HFFc6 (cell line): ENCODE measurements at regions not wholly inside any gene's neighbourhood (a gene's known extent, or its start where the extent isn't known, plus 50 kb on each side); places are given as distances from the start of the nearest gene placed in this dataset.

Experiments used
- DNase-seq: peaks from one replicate; pipeline ENCODE4 v3.0.0-alpha.2; 2018
- H3K27ac Mint-ChIP-seq: 2 replicates; pipeline ENCODE4 v1.8.0; 2020; ENCODE audit warnings: mild to moderate bottlenecking, mixed read lengths
- H3K27me3 Mint-ChIP-seq: 2 replicates; pipeline ENCODE4 v1.8.0; 2021; ENCODE audit warnings: mild to moderate bottlenecking, moderate library complexity, mixed read lengths; ENCODE audit not compliant: insufficient read depth
- H3K36me3 Mint-ChIP-seq: 2 replicates; pipeline ENCODE4 v1.8.0; 2021; ENCODE audit warnings: low read depth, mixed read lengths
- H3K4me1 Mint-ChIP-seq: 2 replicates; pipeline ENCODE4 v1.8.0; 2020; ENCODE audit warnings: low read depth, mixed read lengths
- H3K4me3 Mint-ChIP-seq: 2 replicates; pipeline ENCODE4 v1.8.0; 2020; ENCODE audit warnings: mild to moderate bottlenecking, moderate library complexity, mixed read lengths
- H3K9me3 Mint-ChIP-seq: 2 replicates; pipeline ENCODE4 v1.8.0; 2020; ENCODE audit warnings: mild to moderate bottlenecking, mixed read lengths
- TF ChIP-seq, protein P1 (sequence below): fragments of 200-600 bp; sonication (generic); IDR thresholded peaks from 2 replicates; pipeline ENCODE4 v1.5.0; 2021; ENCODE audit warnings: antibody characterized with exemption, mild to moderate bottlenecking

DNA sequence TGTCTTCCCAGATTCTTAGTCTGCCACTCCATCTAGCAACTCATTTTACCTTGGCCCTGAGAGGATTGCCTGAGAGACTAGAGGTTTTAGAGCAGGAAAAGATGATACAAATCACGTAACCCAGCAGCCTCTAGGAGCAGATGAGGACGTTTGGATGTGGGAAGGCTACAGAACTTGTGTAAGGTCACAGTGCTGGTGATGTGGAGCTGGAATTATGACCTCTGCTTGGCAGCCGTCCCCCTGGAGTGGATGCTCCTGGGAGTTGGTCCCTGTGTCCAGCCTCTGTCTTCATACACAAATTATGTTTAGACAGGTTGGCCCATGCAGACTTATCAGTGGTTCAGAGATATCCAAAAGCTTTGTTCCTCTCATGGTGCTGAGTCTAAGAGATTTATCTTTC lies 499.0 kb downstream of the EBF1 start:
- Mint-ChIP-seq H3K4me1 (no peaks in the 10 kb centered on the region), H3K27ac (no peak overlapping the region), H3K36me3 (no peaks in the 10 kb centered on the region), H3K27me3 (no peaks in the 10 kb centered on the region), H3K9me3 (peaks cover 25% of the 10 kb centered on the region), H3K4me3 (no peak overlapping the region)
- DNase-seq: no peak
- TF ChIP-seq, protein P1, sequence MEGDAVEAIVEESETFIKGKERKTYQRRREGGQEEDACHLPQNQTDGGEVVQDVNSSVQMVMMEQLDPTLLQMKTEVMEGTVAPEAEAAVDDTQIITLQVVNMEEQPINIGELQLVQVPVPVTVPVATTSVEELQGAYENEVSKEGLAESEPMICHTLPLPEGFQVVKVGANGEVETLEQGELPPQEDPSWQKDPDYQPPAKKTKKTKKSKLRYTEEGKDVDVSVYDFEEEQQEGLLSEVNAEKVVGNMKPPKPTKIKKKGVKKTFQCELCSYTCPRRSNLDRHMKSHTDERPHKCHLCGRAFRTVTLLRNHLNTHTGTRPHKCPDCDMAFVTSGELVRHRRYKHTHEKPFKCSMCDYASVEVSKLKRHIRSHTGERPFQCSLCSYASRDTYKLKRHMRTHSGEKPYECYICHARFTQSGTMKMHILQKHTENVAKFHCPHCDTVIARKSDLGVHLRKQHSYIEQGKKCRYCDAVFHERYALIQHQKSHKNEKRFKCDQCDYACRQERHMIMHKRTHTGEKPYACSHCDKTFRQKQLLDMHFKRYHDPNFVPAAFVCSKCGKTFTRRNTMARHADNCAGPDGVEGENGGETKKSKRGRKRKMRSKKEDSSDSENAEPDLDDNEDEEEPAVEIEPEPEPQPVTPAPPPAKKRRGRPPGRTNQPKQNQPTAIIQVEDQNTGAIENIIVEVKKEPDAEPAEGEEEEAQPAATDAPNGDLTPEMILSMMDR: no peak

DNA sequence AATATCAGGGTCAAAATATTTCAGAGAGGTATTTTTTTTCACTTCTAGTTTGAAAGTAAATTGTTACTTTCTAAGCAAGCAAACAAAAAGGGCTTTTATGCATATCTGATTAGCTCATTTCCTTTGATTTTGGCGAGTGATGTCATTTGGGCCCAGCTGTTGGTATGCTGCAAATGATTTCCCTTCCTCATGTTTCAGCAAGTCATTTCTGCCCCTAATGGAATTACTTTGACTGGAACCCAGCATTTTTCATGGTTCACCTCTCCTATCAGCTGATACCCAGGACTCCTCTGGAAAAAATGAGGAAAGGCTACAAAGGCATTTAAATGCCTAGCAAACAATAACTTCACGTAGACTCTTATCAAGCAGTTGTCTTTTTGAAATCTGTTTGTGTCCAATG lies 500.6 kb downstream of the EBF1 start:
- TF ChIP-seq, protein P1: no peak
- Mint-ChIP-seq H3K36me3 (no peaks in the 10 kb centered on the region), H3K27me3 (no peaks in the 10 kb centered on the region), H3K4me3 (no peak overlapping the region), H3K27ac (no peak overlapping the region), H3K4me1 (no peaks in the 10 kb centered on the region), H3K9me3 (peaks cover 23% of the 10 kb centered on the region)
- no peak for DNase-seq

DNA sequence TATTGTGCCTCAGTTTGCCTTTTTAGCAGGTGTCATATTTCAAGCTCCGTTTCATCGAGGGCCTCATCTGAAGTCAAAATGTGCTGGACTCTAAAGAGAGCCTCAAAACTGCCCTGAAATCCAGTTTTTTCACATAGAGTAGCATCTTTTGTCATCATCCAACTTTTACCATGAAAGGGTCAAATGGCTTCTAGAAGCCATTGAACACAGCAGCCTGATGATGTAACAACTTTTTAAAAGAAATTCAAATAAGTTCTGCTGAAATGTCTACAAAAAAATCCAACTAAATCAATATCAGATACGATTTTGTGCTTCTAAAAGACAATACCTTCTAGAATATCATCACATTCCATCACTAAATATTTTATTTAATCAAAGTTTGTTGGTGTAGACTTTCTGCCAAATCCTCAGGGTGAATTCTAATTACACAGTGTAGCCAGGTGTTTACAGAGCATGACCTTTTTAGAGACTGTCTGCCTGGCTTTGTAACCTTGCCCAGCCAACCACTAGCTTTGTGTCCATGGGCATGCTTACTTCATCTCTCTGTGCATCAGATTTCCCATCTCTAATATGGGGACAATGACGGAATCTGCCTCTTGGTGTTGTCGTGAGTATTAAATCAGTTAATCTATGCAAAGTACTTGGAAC lies 505.0 kb downstream of the EBF1 start:
- H3K27me3 Mint-ChIP-seq: no peaks in the 10 kb centered on the region
- no peak overlapping the region for H3K4me3 Mint-ChIP-seq
- no peaks in the 10 kb centered on the region for H3K36me3 Mint-ChIP-seq
- TF ChIP-seq, protein P1: no peak
- no peak overlapping the region for H3K27ac Mint-ChIP-seq
- DNase-seq: no peak
- no peaks in the 10 kb centered on the region for H3K4me1 Mint-ChIP-seq
- peaks cover 10% of the 10 kb centered on the region; the same call in 1 of the 2 replicates for H3K9me3 Mint-ChIP-seq

DNA sequence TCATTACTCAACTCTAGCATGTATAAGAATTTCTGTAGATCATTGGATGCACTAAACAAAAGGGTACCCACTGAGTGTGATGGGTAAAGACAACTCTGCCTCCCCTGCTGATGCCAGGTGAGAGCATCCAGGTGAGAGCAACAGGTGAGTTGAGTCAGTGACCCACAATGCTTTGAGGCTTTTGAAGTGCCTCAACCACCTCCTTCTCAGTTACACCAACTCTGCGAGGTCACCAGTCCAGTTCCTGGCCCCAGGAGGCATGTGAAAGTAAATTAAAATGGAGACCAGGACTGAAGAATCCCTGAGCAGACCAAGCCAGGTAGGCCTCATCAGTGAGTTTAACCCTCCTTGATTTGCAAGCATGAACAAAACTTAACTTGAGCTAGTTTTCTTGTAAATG lies 505.8 kb downstream of the EBF1 start:
- H3K4me3 Mint-ChIP-seq: no peak overlapping the region
- DNase-seq: no peak
- H3K4me1 Mint-ChIP-seq: no peaks in the 10 kb centered on the region
- H3K27me3 Mint-ChIP-seq: no peaks in the 10 kb centered on the region
- H3K36me3 Mint-ChIP-seq: no peaks in the 10 kb centered on the region
- TF ChIP-seq, protein P1: no peak
- no peak overlapping the region for H3K27ac Mint-ChIP-seq
- peaks cover 10% of the 10 kb centered on the region; the same call in 1 of the 2 replicates for H3K9me3 Mint-ChIP-seq

DNA sequence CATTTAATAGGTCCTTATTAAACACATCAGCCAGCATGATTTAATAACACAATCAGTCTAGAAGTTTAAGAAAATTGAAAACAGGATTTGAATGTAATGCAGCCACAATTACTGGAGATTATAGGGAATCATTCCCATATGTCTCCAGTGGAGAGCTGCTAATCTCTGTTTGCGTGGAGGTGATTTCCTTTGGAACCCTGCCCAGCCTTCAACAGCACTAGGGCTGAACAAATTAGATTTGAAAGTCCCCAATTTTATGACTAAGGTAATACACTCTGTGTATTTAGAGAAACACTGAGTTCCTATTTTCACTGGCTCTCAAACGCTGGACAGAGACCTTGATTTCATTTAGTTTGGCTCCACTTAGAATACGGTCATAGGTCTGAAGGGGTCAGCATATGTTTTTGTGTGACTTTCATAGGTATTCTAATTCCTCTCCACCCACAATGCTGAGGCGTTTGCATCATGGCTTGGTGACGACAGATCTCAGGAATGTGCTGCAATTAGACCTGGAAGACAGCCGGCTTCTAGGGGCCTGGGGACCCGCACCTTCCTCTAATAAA lies 508.3 kb downstream of the EBF1 start:
- Mint-ChIP-seq H3K27ac (no peak overlapping the region), H3K36me3 (no peaks in the 10 kb centered on the region), H3K27me3 (no peaks in the 10 kb centered on the region), H3K4me1 (no peaks in the 10 kb centered on the region), H3K9me3 (no peaks in the 10 kb centered on the region; the same call in 1 of the 2 replicates), H3K4me3 (no peak overlapping the region)
- TF ChIP-seq, protein P1: no peak
- no peak for DNase-seq
